Hematopoietic multipotent progenitor cell treated with erythropoietin and hydrocortisone succinate and interleukin-3 and kit ligand, for 15 days (in vitro differentiated cells): ENCODE measurements at regions not wholly inside any gene's neighbourhood (a gene's known extent, or its start where the extent isn't known, plus 50 kb on each side); places are given as distances from the start of the nearest gene placed in this dataset.

Source experiments
- DNase-seq: peaks from one replicate; pipeline ENCODE4 v3.0.0-alpha.2; 2015; ENCODE audit warnings: low spot score

DNA sequence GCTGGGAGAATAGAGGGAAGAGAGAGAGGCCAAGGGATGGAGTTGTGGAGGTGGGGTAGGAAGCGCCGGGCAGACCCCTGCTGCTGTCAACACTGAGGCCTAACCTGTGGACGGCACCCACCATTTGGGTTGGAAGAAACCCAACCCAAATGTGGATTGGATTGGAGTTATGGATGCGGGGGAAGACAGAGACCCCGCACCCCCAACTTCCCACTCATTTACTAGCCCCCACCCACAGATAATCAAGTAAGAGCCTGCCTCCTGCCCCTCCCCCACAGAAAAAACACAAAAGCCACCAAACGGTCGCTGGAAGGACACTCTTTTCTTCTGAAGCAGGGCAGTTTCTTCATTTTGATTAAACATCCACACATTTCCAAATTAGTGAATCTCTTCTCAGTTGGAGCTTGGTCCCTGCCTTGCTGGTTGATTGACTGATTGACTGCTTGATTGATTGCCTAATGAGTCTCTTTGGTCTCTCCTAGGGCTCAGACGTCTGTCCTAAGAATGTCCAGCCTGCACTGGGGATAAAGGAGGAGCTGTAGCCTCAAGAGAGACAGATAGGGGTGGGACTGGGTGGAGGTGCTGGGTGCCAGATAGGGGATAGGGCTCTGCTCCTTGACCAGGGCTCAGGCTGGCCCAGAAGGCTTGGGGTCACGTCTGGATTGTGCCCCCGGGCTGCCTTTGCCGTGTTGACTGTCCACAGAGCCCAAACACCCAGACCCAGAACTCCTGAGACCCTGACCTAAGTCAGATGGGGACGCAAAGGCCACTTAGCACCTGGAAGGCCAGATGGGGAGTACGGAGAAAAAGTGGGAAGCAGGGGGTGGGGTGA, 74.9 kb upstream of the FOXP4 start:
- no peak for DNase-seq

DNA sequence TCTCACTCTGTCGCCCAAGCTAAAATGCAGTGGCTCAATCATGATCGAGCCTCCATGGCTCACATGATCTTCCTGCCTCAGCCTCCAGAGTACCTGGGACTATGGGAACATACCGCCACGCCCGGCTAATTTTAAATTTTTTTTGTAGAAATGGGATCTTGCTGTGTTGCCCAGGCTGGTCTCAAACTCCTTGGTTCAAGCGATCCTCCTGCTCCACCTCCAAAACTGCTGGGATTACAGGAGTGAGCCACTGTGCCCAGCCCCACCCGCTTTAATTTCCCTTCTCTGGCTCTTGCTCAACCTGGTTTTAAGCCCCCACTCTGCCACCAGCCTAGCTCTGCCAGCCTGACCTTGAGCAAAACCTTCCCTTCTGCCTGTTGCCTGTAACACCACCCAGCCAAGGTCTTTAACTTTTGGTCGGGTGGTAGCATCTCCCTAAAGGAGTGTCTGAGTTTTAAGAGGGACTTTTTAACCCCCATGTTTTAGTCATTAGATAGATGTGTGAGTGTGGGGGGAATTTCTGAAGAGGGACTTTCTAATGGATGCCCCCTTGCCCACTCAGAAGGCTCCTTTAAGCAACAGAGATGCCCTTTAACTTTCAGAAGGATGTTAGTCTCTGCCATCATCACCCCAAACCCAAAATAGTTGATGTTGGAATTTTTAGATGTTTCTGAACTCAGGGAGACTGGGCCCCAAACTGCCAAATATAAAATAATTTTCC, 71.8 kb upstream of the FOXP4 start:
- DNase-seq = no peak

DNA sequence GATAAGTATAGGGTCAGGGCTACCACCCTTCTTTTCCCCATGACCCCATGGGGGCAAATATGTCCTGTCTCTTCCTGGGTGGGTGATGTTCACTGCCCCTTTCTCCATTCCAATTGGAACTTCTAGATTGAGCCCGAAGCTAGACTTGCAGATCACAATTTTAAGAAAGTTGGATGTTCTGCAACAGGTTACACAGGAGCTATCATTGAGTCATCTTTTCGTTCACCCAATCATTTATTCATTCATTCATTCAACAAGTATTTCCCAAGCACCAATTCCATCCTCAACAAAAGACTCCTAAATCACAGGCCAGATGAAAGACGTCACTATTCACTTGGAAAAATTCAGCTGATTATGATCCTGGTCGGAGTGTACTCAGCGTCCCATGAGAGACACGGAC, 71.0 kb upstream of the FOXP4 start:
- DNase-seq = no peak

DNA sequence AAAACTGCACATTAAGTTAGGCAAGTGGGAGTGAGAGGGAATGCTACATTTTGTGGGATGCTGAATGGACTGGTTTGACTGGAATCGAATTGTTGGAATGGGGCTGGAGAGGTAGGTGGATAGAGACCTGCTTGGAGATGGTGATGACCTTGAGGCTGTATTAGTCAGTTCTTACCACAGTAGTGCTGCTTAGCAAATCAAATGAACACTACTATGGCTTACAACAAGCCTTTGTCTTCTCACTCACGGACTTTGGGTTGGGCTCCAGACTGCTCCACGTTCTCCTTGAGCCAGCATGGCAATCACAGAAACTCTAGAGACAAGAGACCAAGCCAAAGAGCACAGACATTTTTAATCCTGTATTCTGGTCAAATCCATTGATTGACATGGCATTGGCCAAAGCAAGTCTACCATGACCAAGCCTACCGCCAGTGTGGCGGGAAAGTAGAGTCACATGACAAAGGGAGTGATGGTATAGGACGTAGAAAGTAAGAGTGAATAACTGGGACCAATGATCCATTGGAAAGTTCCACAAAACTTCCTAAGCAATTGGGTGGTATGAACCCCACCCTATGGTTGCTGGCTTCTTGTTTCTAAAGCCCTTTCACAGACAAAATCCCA, 70.3 kb upstream of the FOXP4 start:
- no peak for DNase-seq

DNA sequence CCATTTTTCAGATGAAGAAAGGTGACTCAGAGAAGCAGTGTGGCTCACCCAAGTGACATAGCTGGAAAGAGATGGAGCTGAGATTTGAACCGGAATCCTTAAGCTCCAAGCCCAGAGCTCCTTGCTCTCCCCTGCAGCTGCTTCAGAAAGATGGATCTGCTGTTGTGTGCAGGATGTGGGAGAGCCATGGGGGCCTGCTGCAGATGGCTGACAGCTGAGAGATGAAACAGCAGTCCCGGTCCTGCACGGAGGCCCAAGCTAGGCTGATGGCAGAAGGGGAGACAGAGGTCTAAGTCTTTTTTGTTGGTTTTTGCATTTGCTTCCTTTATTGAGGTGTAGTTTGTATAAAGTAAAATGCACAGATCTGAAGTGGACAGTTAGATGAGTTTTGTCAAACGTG, 69.8 kb upstream of the FOXP4 start:
- no peak for DNase-seq

DNA sequence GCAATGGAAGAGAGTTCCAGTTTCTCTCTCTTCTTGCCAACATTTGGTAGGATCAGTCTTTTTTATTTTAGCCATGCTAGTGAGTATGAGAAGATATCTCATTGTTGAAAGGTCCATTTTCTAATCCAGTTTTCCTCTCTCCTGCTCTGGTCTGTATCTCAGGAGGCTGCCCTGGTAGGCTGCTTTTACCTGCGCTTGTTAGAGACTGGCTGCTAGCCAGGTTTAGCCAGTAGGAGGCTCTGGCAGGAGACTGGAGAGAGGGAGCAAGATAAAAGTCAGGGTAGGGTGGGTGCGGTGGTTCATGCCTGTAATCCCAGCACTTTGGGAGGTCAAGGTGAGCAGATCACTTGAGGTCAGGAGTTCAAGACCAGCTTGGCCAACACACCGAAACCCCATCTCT, 68.6 kb upstream of the FOXP4 start:
- DNase-seq = no peak

DNA sequence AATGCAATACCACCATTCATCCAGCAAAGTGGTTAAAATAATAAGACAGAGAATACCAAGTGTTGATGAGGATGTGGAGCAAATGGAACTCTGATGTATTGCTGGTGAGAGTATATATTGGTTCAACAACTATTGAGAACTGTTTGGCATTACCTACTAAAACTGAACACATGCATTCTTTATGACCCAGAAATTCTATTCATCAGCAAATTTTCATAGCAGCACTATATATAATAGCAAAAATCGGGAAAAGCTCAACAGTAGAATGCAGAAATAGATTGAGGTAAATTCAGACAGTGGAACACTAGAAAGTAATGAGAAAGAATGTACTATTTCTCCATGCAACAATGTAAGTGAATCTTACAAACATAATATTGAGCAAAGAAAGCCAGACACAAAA, 62.2 kb upstream of the FOXP4 start:
- no peak for DNase-seq

DNA sequence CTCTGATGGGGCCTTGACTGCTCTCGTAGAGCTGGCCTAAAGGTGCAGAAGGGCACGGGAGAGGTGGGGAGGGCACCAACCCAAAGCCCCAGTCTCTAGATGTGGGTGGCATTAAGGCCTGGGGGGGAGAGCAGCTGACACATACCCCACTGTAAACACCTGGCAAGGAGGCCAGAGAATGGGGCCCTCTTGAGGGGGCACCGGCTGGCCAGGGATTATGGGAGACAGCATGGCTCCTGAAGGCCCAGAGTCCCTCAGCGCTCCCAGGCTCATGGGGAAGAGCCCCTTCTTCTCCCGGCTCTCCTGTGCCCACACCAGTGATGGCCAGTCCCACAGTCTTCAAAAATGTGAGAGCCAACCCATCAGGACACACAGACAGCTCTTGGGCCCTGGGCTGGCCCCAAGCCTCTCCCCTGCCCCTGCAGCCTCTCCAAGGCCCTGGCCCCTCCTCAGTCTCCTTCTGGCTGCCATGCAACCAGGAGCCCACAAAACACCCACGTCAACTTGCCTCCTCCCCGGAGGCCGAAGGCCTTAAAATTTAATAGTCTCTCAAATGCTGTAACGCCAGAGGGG, 58.2 kb upstream of the FOXP4 start:
- DNase-seq = no peak

DNA sequence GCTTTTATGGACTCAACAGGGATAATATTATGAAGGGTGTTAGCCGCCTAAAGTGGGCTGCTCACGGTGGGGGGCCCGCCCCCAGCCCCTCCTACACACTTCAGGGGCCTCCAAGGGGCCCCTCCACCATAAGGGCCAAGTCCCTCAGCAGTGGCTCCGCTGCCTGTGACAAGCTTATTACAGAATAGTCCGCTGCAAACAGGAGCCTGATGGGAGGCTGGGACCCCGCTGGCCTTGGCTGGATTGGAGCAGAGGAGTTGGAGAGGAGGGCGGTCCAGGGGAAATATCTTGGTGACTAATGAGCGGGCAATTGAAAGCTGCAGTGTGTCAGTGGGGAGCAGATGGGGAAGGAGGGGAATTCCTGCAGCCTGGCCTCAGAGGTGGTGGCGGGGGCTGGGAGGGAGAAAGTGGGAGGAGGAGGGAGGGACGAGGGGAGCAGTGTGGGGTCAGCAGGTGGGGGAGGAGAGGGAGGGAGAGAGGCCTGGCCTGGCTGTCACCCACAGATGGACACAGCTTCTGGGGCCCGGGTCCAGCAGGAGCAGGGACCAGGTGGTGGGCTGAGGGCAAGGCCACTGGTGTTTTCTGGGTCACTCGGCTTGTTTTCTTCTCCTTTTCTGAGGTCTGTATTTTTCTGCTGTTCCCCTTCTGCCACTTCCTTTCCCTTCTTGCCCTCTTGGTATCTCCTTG, 57.6 kb upstream of the FOXP4 start:
- DNase-seq = no peak

DNA sequence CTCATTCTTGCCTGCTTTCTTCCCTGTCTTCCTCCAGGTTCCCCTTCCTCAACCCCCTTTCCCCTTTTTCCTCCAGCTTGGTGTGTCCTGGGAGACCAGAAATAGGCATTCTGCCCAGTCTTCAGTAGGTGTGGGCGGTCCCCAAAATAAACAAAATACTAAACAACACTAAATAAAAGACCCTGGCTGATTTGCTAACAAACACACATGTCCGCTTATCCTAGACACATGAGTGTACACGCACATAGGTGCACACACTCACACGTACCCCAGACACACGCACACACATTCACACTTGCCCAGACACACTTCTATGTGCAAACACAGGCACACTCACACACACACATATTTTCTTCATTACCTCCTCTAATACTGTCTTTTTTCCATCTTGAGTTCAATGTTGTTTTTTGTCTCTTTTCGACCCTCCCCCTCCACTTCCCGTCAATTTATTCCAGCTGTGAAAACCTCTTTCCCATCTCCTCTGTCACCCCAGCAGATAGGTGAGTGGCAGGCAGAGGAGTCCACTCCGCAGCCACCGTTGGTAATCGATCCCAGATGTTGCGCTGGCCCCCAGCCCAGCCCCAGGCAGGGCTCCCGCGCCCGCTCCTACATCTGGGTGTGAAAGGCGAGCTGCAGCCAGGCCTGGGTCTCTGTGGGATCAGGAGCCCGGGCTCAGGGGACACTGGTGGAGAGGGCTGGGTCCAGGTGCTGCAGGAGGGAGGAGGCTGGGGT, 56.9 kb upstream of the FOXP4 start:
- DNase-seq = no peak

DNA sequence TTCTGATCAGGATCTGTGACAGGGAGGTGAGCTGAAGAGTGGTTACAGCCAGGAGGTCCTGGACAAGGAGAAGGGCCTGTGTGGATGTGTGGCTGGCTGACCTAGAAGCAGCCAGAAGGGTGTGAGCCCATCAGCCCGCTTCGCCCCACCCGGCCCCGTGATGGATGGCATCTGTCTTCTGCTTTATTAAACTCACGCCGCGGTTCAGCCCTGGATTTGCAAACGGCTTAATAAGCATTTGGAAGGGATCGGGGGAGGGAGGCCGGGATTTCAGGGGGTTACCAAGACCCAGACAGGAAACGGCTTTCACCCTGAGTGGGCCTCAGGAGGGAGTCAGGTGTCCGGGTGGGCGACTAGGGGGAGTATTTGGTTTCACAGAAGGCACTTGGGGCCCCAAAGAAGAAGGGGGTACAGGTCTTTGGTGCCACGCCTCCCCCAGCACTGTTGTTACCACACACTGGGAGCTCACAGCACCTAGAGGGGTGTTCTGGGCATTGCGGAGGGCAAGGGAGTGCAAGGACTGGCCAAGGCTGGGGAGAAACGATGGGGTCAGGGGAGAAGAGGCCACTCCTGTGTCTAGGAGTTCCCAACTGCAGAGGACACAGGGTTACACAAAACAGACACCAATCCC, 53.8 kb upstream of the FOXP4 start:
- DNase-seq = no peak

DNA sequence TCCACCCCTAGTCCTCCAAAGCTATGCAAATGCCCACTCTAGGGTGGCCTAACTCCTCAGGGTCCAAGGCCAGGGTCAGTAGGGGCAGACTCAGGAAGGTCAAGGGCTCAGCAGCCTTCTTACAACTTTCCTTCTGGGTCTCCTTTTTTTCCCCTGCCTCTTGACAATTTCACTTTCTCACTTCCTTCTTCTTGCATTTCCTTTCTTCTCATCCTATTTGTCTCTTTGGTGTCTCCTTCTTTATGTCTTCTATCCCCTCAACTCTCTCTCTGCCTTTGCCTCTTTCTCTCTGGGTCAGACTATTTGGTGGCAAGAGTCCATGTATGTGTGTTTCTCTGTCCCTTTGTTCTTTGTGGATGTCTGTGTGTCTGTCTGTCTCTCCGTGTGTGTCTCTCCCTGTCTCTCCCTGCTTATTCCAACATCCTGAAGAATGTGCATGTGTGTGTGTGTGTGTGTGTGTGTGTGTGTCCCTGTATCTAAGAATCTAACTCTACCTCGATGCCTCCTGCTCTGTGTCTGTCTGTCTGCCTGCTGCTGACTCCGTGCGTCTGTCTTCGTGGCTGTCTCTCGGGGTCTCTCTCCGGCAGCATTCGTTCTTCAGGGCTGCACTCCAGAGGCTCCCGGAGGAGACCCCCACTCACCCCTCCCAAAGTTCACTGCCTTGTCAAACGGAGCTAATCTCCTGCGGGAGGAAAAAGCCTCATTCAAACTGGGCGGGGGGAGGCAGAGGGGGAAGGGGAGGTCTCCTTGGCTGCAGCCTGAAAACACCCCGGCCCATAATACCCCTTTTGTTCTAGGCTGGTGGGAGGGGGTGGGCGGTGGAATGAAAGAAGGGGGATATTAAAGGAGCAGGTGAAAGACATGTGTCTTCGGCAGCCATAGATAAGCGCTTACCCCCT, 51.7 kb upstream of the FOXP4 start:
- no peak for DNase-seq
